GM23248 (cell line): ENCODE measurements at regions not wholly inside any gene's neighbourhood (a gene's known extent, or its start where the extent isn't known, plus 50 kb on each side); places are given as distances from the start of the nearest gene placed in this dataset.

Source experiments
- EZH2 ChIP-seq: fragments of 200-600 bp; sonication (generic); IDR thresholded peaks from 2 replicates; pipeline ENCODE4 v1.6.1; 2018; ENCODE audit warnings: antibody characterized with exemption, mild to moderate bottlenecking; ENCODE audit not compliant: insufficient read depth, poor library complexity, severe bottlenecking
- EZH2phosphoT487 ChIP-seq: fragments of 200-600 bp; sonication (generic); IDR thresholded peaks from 2 replicates; pipeline ENCODE4 v1.6.1; 2018; ENCODE audit warnings: antibody characterized with exemption, moderate library complexity, mild to moderate bottlenecking, low read depth; ENCODE audit not compliant: insufficient read depth

DNA sequence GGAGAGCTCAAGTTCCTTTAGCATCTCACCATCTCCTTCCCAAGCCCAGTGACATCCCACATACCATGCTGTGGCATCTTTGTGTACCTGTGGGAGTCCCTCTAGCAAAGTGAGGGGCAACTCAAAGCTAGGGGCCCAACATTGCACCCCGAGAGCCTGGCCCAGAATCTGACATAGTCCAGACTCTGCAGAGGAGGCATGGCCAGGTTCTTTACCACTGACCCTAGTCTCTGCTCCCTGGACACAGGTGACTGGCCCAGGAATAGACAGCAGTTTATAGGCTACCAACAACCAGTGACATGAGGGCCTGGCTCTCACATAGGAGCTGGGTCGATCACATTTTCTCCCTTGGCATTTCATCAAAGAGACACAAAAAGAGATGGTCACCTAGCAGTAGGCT, 444.0 kb upstream of the ZMIZ1 start:
- TF ChIP-seq EZH2 (no peak), EZH2phosphoT487 (no peak)
